HFFc6 (cell line): ENCODE measurements at regions not wholly inside any gene's neighbourhood (a gene's known extent, or its start where the extent isn't known, plus 50 kb on each side); places are given as distances from the start of the nearest gene placed in this dataset.

Source experiments
- DNase-seq: peaks from one replicate; pipeline ENCODE4 v3.0.0-alpha.2; 2018
- H3K27ac Mint-ChIP-seq: 2 replicates; pipeline ENCODE4 v1.8.0; 2020; ENCODE audit warnings: mild to moderate bottlenecking, mixed read lengths
- H3K27me3 Mint-ChIP-seq: 2 replicates; pipeline ENCODE4 v1.8.0; 2021; ENCODE audit warnings: mild to moderate bottlenecking, moderate library complexity, mixed read lengths; ENCODE audit not compliant: insufficient read depth
- H3K36me3 Mint-ChIP-seq: 2 replicates; pipeline ENCODE4 v1.8.0; 2021; ENCODE audit warnings: low read depth, mixed read lengths
- H3K4me1 Mint-ChIP-seq: 2 replicates; pipeline ENCODE4 v1.8.0; 2020; ENCODE audit warnings: low read depth, mixed read lengths
- H3K4me3 Mint-ChIP-seq: 2 replicates; pipeline ENCODE4 v1.8.0; 2020; ENCODE audit warnings: mild to moderate bottlenecking, moderate library complexity, mixed read lengths
- H3K9me3 Mint-ChIP-seq: 2 replicates; pipeline ENCODE4 v1.8.0; 2020; ENCODE audit warnings: mild to moderate bottlenecking, mixed read lengths
- TF ChIP-seq, protein P1 (sequence below): fragments of 200-600 bp; sonication (generic); IDR thresholded peaks from 2 replicates; pipeline ENCODE4 v1.5.0; 2021; ENCODE audit warnings: antibody characterized with exemption, mild to moderate bottlenecking

DNA sequence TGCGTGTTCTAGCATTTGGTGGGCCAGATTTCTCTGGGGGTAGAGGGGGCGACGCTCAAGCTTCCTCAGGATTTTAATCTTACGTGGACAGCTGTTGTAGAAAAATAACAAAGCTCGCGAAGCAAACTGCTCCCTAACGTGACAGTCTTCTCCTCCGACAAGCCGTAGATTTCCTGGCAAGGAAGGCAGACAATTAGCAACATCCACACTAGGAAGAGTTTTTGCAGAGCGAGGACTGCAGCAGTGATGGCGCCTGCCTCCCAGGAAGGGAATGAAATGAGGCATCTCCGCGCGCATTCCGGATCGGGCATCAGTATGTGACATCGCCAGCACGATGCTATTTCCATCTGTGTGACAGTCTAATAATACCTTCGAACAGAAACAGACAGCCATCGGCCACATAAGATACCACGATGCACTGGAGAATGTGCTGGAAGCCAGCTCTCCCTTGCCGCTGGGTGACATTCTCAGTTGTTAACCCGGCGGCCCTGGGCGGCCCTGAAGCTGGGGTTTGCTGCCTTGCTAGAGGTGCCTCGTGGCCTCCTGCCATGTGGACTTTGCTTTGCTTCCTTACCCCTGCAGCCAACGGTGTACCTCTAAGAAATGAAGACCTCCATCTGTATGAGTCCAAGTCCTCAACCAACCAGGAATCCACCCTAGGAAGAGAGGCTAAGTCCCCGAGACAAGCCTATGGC is 101.8 kb upstream of the AGAP1 start:
- Mint-ChIP-seq H3K27ac (no peak overlapping the region), H3K27me3 (peaks cover 7% of the 10 kb centered on the region), H3K9me3 (peaks cover 18% of the 10 kb centered on the region), H3K4me3 (no peak overlapping the region), H3K4me1 (peaks cover 15% of the 10 kb centered on the region), H3K36me3 (no peaks in the 10 kb centered on the region)
- DNase-seq, result no peak
- TF ChIP-seq, protein P1, sequence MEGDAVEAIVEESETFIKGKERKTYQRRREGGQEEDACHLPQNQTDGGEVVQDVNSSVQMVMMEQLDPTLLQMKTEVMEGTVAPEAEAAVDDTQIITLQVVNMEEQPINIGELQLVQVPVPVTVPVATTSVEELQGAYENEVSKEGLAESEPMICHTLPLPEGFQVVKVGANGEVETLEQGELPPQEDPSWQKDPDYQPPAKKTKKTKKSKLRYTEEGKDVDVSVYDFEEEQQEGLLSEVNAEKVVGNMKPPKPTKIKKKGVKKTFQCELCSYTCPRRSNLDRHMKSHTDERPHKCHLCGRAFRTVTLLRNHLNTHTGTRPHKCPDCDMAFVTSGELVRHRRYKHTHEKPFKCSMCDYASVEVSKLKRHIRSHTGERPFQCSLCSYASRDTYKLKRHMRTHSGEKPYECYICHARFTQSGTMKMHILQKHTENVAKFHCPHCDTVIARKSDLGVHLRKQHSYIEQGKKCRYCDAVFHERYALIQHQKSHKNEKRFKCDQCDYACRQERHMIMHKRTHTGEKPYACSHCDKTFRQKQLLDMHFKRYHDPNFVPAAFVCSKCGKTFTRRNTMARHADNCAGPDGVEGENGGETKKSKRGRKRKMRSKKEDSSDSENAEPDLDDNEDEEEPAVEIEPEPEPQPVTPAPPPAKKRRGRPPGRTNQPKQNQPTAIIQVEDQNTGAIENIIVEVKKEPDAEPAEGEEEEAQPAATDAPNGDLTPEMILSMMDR, result no peak

DNA sequence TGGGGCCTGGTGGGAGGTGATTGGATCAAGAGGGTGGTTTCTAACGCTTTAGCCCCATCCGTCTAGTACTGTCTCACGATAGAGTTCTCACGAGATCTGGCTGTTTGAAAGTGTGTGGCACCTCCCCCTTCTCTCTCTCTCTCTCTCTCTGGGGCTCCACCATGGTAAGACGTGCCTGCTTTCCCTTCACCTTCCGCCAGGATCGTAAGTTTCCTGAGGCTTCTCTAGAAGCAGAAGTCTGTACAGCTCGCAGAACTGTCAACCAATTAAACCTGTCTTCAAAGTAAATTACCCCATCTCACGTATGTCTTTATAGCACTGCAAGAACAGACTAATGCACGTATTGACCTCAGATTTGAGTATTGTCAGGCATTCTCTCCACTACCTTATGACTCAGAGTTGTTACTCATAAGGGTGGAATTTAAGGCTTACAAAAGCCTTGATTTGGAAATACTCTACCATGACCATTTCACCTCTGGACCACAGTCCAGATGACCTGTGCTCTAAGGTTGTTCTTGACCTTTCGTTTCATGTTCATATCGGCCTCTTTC is 99.5 kb upstream of the AGAP1 start:
- Mint-ChIP-seq H3K27me3 (peaks cover 2% of the 10 kb centered on the region), H3K4me1 (peaks cover 15% of the 10 kb centered on the region), H3K4me3 (peak overlapping the region; percentile 34; the same call in 1 of the 2 replicates), H3K36me3 (no peaks in the 10 kb centered on the region), H3K9me3 (peaks cover 18% of the 10 kb centered on the region), H3K27ac (no peak overlapping the region)
- DNase-seq, result peak; percentile 44
- TF ChIP-seq, protein P1, result no peak

DNA sequence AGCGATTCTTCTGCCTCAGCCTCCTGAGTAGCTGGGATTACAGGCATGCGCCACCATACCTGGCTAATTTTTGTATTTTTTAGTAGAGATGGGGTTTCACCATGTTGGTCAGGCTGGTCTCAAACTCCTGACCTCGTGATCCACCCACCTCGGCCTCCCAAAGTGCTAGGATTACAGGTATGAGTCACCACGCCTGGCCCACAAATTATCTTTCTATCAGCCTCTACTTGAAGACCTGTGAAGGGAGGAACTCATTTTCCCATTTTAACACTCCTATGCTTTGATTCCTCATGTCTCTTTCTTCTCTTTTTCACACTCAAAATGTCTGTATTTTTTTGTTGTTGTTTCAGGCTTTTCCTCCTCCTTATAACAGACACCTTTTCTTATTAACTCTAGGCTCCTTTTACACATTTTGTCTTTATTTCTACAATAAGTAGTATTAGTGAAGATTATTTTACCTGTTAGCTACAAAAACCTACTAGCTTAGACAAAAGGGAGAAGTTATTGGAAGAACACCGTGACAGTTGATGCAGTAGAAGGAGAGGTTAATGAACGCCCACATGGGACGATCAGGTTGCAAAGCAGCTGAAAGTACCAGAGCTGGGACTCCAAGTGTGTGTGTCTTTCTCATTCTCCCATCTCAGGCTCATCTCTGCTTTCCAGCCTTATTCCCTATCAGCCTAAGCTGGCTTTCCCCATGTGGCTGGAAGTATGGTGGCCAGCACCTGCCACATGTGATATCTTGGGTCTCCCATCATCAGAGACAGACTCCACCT is 97.6 kb upstream of the AGAP1 start:
- Mint-ChIP-seq H3K27me3 (peaks cover 2% of the 10 kb centered on the region; the same call in 1 of the 2 replicates), H3K9me3 (peaks cover 18% of the 10 kb centered on the region), H3K36me3 (no peaks in the 10 kb centered on the region), H3K4me3 (no peak overlapping the region), H3K27ac (no peak overlapping the region), H3K4me1 (peaks cover 15% of the 10 kb centered on the region)
- TF ChIP-seq, protein P1, result no peak
- DNase-seq, result no peak

DNA sequence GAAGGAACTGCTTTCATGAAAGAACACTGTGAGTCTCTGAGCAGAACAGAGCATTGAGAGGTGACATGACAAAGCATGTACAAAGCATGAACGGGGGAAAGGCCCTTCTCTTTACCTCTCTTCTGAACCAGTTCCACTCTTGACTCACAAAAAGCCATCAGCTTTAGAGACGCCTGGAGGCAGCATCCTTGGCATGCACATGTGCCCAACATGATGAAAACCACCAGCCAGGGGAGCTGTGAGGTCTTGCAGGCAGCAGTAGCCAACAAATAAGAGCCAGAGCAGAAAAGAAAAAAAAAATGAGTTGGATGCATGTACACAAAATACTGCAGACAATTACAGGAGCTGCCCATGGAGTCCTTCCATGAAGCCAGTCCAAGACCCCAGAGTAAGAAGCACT is 95.5 kb upstream of the AGAP1 start:
- Mint-ChIP-seq H3K9me3 (peaks cover 14% of the 10 kb centered on the region), H3K36me3 (no peaks in the 10 kb centered on the region), H3K4me1 (peaks cover 15% of the 10 kb centered on the region), H3K4me3 (no peak overlapping the region), H3K27me3 (peaks cover 2% of the 10 kb centered on the region; the same call in 1 of the 2 replicates), H3K27ac (no peak overlapping the region)
- TF ChIP-seq, protein P1, result no peak
- DNase-seq, result no peak

DNA sequence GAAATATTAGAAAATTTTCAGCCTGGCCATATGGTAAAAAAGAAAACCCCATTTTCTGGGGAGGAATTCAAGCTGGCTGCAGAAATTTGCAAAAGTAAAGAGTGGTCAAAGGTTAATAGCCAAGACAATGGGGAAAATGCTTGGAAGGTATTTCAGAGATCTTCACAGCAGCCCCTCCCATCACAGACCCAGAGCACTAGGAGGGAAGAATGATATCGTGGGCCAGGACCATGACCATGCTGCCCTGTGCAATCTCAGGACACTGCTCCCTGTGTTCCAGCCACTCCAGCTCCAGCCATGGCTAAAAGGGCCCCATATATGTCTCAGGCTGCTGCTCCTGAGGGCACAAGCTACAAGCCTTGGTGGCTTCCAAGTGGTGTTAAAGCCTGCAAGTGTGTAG is 93.9 kb upstream of the AGAP1 start:
- TF ChIP-seq, protein P1, result no peak

More for the DNA sequence above, 93.9 kb upstream of the AGAP1 start:
- Mint-ChIP-seq H3K4me1 (peaks cover 6% of the 10 kb centered on the region), H3K9me3 (peaks cover 10% of the 10 kb centered on the region), H3K27ac (no peak overlapping the region), H3K4me3 (no peak overlapping the region), H3K36me3 (no peaks in the 10 kb centered on the region), H3K27me3 (peaks cover 2% of the 10 kb centered on the region; the same call in 1 of the 2 replicates)
- no peak for DNase-seq
